Natural killer cell (primary cell): ENCODE measurements at regions not wholly inside any gene's neighbourhood (a gene's known extent, or its start where the extent isn't known, plus 50 kb on each side); places are given as distances from the start of the nearest gene placed in this dataset.
"Not testable (repeated sequence)": the region's sequence is repeated elsewhere in the genome, so short reads cannot be mapped to it uniquely, and the experiment has no call there.

Source experiments
- ATAC-seq, 3 donors: fragments of 150-1000 bp in 2 of 3; fragments of 200-7000 bp in 1 of 3; cut with Tn5 transposase; 1 replicate in 1 of 3; 2 replicates in 2 of 3; pipeline ENCODE4 v1.10.0; 2021; ENCODE audit warnings: mild to moderate bottlenecking in 2 of 3, moderate library complexity in 2 of 3
- DNase-seq, 2 donors: peaks; one replicate each; pipeline versions ENCODE4 v3.0.0 to v3.0.0-alpha.2; 2013 to 2021; ENCODE audit warnings: mixed read lengths in 1 of 2
- H3K27ac ChIP-seq: one replicate; pipeline ENCODE4 v1.5.1; 2013; ENCODE audit warnings: mild to moderate bottlenecking, low read length
- H3K27me3 ChIP-seq: one replicate; pipeline ENCODE4 v1.6.1; 2013; ENCODE audit warnings: low read length; ENCODE audit not compliant: control insufficient read depth, insufficient read depth
- H3K36me3 ChIP-seq: one replicate; pipeline ENCODE4 v1.6.1; 2013; ENCODE audit warnings: low read length; ENCODE audit not compliant: control insufficient read depth, insufficient read depth
- H3K4me1 ChIP-seq: one replicate; pipeline ENCODE4 v1.6.1; 2013; ENCODE audit warnings: low read length; ENCODE audit not compliant: control insufficient read depth, insufficient read depth
- H3K4me3 ChIP-seq: one replicate; pipeline ENCODE4 v1.5.1; 2013; ENCODE audit warnings: low read length
- H3K9me3 ChIP-seq: one replicate; pipeline ENCODE4 v1.6.1; 2013; ENCODE audit warnings: low read length; ENCODE audit not compliant: control insufficient read depth, insufficient read depth
- H3K27ac Mint-ChIP-seq, 2 donors: one replicate each; pipeline ENCODE4 v1.8.0; 2022; ENCODE audit warnings: mild to moderate bottlenecking in 2 of 2, mixed read lengths in 2 of 2, moderate library complexity in 1 of 2
- H3K27me3 Mint-ChIP-seq, 2 donors: one replicate each; pipeline ENCODE4 v1.8.0; 2022; ENCODE audit warnings: low read depth in 2 of 2, mixed read lengths in 2 of 2
- H3K36me3 Mint-ChIP-seq: one replicate; pipeline ENCODE4 v1.8.0; 2022; ENCODE audit warnings: mixed read lengths
- H3K4me1 Mint-ChIP-seq, 2 donors: one replicate each; pipeline ENCODE4 v1.8.0; 2022; ENCODE audit warnings: mixed read lengths in 2 of 2
- H3K4me3 Mint-ChIP-seq: one replicate; pipeline ENCODE4 v1.8.0; 2022; ENCODE audit warnings: mild to moderate bottlenecking, moderate library complexity, mixed read lengths
- H3K9me3 Mint-ChIP-seq, 2 donors: one replicate each; pipeline ENCODE4 v1.8.0; 2022; ENCODE audit warnings: mixed read lengths in 2 of 2
- CTCF ChIP-seq: fragments of 200-600 bp; IDR thresholded peaks from one replicate; pipeline ENCODE4 v1.8.0; 2022; ENCODE audit warnings: antibody characterized with exemption
- WGBS: methylation state at CpG from one replicate; pipeline ENCODE4 v1.1.7; 2013; ENCODE audit warnings: missing lambda C conversion rate; ENCODE audit not compliant: insufficient coverage; 5-methylcytosine and 5-hydroxymethylcytosine counted together
- intact Hi-C: fragments of 100-400 bp; cut with micrococcal nuclease; formaldehyde crosslinking; loops from one replicate; pipeline ENCODE4 v1.14.2; 2022

GRCh38 chr2:133879703-133880102 lies 311.4 kb upstream of the NCKAP5 start:
- WGBS, result 90% methylated on average over 1 of the region's 1 CpG
- H3K4me1 Mint-ChIP-seq, result no peaks in the 10 kb centered on the region
- intact Hi-C loops, result loop anchor here (10.0 kb wide), 1 partner anchor 365 kb away; no protein-coding TSS in a partner anchor
- H3K4me3 Mint-ChIP-seq, result no peak overlapping the region
- Histone ChIP-seq H3K4me1 (no peaks in the 10 kb centered on the region), H3K9me3 (no peaks in the 10 kb centered on the region), H3K36me3 (no peaks in the 10 kb centered on the region), H3K27ac (no peak overlapping the region), H3K4me3 (no peak overlapping the region), H3K27me3 (no peaks in the 10 kb centered on the region)
- TF ChIP-seq CTCF, result no peak
- no peak overlapping the region for H3K27ac Mint-ChIP-seq
- H3K36me3 Mint-ChIP-seq, result no peaks in the 10 kb centered on the region
- no peak for DNase-seq
- H3K27me3 Mint-ChIP-seq, result peaks cover 10 to 45% of the 10 kb centered on the region in 2 donors
- H3K9me3 Mint-ChIP-seq, result no peaks in the 10 kb centered on the region
- no peak for ATAC-seq

- H3K4me3 ChIP-seq, H3K9me3 Mint-ChIP-seq, H3K36me3 ChIP-seq, H3K9me3 ChIP-seq, H3K4me1 ChIP-seq, H3K4me1 Mint-ChIP-seq, H3K27me3 ChIP-seq, H3K27ac Mint-ChIP-seq, H3K27ac ChIP-seq, ATAC-seq, H3K36me3 Mint-ChIP-seq, DNase-seq, H3K4me3 Mint-ChIP-seq: not testable (repeated sequence)
- 73% methylated on average over 3 of the region's 4 CpGs for WGBS
- H3K27me3 Mint-ChIP-seq, result peaks cover 18 to 41% of the 10 kb centered on the region in 2 donors
- intact Hi-C loops, result loop anchor here (10.0 kb wide), 1 partner anchor 363 kb away; no protein-coding TSS in a partner anchor
Measured at GRCh38 chr2:133882159-133882558, 313.9 kb upstream of the NCKAP5 start.

- WGBS, result 44% methylated on average over 1 of the region's 2 CpGs
- peaks cover 18 to 40% of the 10 kb centered on the region in 2 donors for H3K27me3 Mint-ChIP-seq
- ATAC-seq, result no peak
- H3K36me3 Mint-ChIP-seq, result no peaks in the 10 kb centered on the region
- Histone ChIP-seq H3K4me1 (no peaks in the 10 kb centered on the region), H3K4me3 (no peak overlapping the region), H3K9me3 (no peaks in the 10 kb centered on the region), H3K36me3 (no peaks in the 10 kb centered on the region), H3K27me3 (no peaks in the 10 kb centered on the region), H3K27ac (no peak overlapping the region)
- H3K9me3 Mint-ChIP-seq, result no peaks in the 10 kb centered on the region
- no peak for TF ChIP-seq CTCF
- intact Hi-C loops, result loop anchor here (10.0 kb wide), 1 partner anchor 360 kb away; no protein-coding TSS in a partner anchor
- no peaks in the 10 kb centered on the region for H3K4me1 Mint-ChIP-seq
- DNase-seq, result peak in 1 of 2 donors; percentile 10
- H3K4me3 Mint-ChIP-seq, result no peak overlapping the region
- no peak overlapping the region for H3K27ac Mint-ChIP-seq
Measured at GRCh38 chr2:133884739-133885381, 316.6 kb upstream of the NCKAP5 start.

GRCh38 chr2:133885847-133886246 lies 317.6 kb upstream of the NCKAP5 start:
- no peak overlapping the region for H3K4me3 ChIP-seq
- H3K27me3 ChIP-seq, result no peaks in the 10 kb centered on the region
- Mint-ChIP-seq H3K9me3 (no peaks in the 10 kb centered on the region), H3K27ac (no peak overlapping the region), H3K4me3 (no peak overlapping the region), H3K4me1 (no peaks in the 10 kb centered on the region), H3K27me3 (peaks cover 13 to 30% of the 10 kb centered on the region in 2 donors), H3K36me3 (no peaks in the 10 kb centered on the region)
- DNase-seq, result no peak
- intact Hi-C loops, result loop anchor here (2.0 to 10.0 kb wide), 2 partner anchors 359 to 527 kb away; no protein-coding TSS in a partner anchor
- WGBS, result 66% methylated on average over 5 of the region's 5 CpGs
- H3K4me1 ChIP-seq, result no peaks in the 10 kb centered on the region
- no peak for TF ChIP-seq CTCF
- H3K36me3 ChIP-seq, result no peaks in the 10 kb centered on the region
- H3K9me3 ChIP-seq, result no peaks in the 10 kb centered on the region
- ATAC-seq, result no peak
- H3K27ac ChIP-seq, result no peak overlapping the region
